IMR-90 (cell line): ENCODE measurements at regions not wholly inside any gene's neighbourhood (a gene's known extent, or its start where the extent isn't known, plus 50 kb on each side); places are given as distances from the start of the nearest gene placed in this dataset.

Experiments used
- BHLHE40 ChIP-seq: fragments of 150-350 bp; IDR thresholded peaks from 2 replicates; pipeline ENCODE4 v1.6.1; 2016; ENCODE audit warnings: mild to moderate bottlenecking, low read depth, low read length
- CEBPB ChIP-seq: IDR thresholded peaks from 2 replicates; pipeline ENCODE4 v1.6.1; 2012; ENCODE audit warnings: low read depth, low read length, improper control_type of control experiment
- CHD1 ChIP-seq: IDR thresholded peaks from 2 replicates; pipeline ENCODE4 v1.6.1; 2012; ENCODE audit warnings: low read depth, low read length, improper control_type of control experiment
- CTCF ChIP-seq: conservative IDR thresholded peaks from 2 replicates; pipeline ENCODE4 v1.5.1; 2012; ENCODE audit warnings: mild to moderate bottlenecking, low read depth, low read length, improper control_type of control experiment
- MAFK ChIP-seq: IDR thresholded peaks from 2 replicates; pipeline ENCODE4 v1.6.1; 2012; ENCODE audit warnings: low read depth, low read length, improper control_type of control experiment
- MXI1 ChIP-seq: IDR thresholded peaks from 2 replicates; pipeline ENCODE4 v1.6.1; 2012; ENCODE audit warnings: low read depth, mild to moderate bottlenecking, low read length, moderate library complexity, borderline replicate concordance
- POLR2A ChIP-seq: IDR thresholded peaks from 2 replicates; pipeline ENCODE4 v1.6.1; 2012; ENCODE audit warnings: mild to moderate bottlenecking, low read depth, low read length
- RCOR1 ChIP-seq: IDR thresholded peaks from 2 replicates; pipeline ENCODE4 v1.6.1; 2012; ENCODE audit warnings: mild to moderate bottlenecking, low read length, improper control_type of control experiment; ENCODE audit not compliant: insufficient replicate concordance
- RFX5 ChIP-seq: IDR thresholded peaks from 2 replicates; pipeline ENCODE4 v1.8.0; 2012; ENCODE audit warnings: low read depth, mild to moderate bottlenecking, low read length, moderate library complexity
- SMC3 ChIP-seq: fragments of 150-350 bp; IDR thresholded peaks from 2 replicates; pipeline ENCODE4 v1.6.1; 2016; ENCODE audit warnings: low read depth, mild to moderate bottlenecking, antibody characterized with exemption, low read length, moderate library complexity

GRCh38 chr1:80876035-80876434 lies 924.7 kb upstream of the ADGRL2 start:
- TF ChIP-seq CTCF (no peak), CHD1 (no peak), POLR2A (no peak), SMC3 (no peak), RCOR1 (no peak), MAFK (no peak), MXI1 (no peak), BHLHE40 (no peak), CEBPB (no peak), RFX5 (no peak)
